GM19238 (cell line): ENCODE measurements at regions not wholly inside any gene's neighbourhood (a gene's known extent, or its start where the extent isn't known, plus 50 kb on each side); places are given as distances from the start of the nearest gene placed in this dataset.

Experiments
- DNase-seq: peaks from one replicate; pipeline ENCODE4 v3.0.0; 2011; ENCODE audit warnings: low spot score; ENCODE audit not compliant: insufficient read length

GRCh38 chrX:109842611-109843010 lies 109.6 kb upstream of the ACSL4 start:
- DNase-seq = no peak

DNA sequence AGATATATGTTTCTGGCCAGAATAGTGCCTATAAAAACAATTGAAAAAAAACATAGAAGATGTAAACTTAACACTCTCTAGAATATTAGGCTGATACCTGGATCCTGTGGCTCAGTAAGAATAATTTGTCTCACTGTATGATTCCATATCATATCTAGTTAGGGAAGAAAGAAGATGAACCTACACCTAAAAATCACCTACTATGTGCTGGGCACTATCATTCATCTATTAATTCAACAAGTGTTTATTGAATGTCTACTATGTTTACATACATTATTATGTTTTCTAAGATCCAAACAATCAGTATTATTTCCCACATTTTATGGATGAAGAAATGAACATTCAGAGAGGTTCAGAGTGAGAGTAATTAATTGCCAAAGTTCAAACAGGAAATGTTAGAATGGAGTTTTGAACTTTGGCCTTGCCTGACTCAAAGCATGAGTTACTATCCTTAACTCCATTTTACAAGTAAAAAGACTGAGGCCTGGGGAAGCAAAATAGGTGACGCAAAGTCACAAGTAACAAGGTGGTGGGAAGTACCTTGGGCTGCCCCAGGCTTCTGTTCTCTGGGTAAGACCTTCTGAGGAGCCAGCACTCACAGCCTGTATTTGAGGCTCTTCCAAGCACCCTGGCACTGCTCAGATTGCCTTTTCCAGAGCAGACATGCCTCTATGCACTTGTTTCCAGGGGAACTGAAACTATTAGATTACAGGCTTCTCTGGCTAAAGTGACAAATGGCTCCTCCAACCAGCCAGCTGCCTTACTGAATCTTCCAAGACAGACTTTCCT lies 111.1 kb upstream of the ACSL4 start:
- no peak for DNase-seq

GRCh38 chrX:109844986-109845385 lies 111.9 kb upstream of the ACSL4 start:
- no peak for DNase-seq

DNA sequence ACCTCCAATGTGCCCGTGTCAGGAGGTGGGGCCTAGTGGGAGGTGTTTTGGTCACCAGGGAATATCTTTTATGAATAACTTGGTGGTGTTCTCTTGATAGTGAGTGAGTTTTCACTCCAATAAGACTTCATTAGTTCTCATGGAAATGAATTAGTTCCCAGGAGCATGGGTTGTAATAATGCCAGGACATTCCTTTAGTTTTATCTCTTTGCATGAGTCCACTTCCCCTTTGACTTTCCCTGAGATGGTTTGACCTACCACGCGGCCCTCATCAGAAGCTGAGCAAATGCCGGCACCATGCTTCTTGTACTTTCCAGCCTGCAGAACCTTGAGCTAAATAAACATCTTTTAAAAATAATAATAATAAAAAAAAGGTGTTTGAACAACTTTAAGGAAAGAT lies 112.9 kb upstream of the ACSL4 start:
- DNase-seq = no peak

GRCh38 chrX:109847257-109848187 lies 114.5 kb upstream of the ACSL4 start:
- DNase-seq = no peak

GRCh38 chrX:109848461-109849050 lies 115.5 kb upstream of the ACSL4 start:
- no peak for DNase-seq

- DNase-seq = no peak
Measured at GRCh38 chrX:109854096-109854495, 121.0 kb upstream of the ACSL4 start.

DNA sequence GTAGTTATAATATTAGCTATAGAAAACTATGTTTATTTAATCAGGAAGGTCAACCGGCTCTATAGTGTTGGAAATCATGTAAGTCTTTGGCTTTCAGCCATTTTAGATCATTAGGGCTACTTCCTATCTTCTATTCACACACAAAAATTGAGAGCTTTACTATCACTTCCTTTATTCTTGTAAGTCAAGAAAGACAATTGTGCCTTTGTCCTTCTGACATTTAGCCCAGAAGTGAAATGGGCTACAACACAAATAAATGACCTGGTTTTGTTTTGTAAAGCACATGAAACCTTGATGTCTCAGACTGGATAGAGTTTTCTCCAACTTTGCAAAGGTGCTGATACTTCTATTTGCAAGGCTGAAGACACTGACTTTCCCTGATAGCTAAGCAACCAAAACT lies 122.4 kb upstream of the ACSL4 start:
- no peak for DNase-seq

DNA sequence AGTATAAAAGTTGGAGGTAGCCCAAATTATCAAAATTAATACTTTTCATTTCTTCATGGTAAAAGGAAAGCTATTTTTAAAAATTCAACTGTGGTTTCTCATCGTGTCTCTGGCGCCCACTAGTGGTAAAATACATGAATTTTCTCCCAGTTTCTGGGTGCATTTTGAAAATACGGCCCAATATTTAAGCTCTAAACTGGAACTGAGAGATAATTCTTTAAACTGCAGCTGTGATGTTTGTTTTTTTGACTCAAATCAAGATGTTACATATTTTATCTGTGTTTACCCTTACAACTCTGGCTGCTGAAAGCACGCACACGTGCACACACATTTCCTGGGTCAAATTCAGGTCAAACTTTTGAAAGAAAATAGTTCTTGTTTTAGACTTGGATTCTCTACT lies 123.9 kb upstream of the ACSL4 start:
- no peak for DNase-seq

- no peak for DNase-seq
Measured at GRCh38 chrX:109857584-109858228, 124.6 kb upstream of the ACSL4 start.

DNA sequence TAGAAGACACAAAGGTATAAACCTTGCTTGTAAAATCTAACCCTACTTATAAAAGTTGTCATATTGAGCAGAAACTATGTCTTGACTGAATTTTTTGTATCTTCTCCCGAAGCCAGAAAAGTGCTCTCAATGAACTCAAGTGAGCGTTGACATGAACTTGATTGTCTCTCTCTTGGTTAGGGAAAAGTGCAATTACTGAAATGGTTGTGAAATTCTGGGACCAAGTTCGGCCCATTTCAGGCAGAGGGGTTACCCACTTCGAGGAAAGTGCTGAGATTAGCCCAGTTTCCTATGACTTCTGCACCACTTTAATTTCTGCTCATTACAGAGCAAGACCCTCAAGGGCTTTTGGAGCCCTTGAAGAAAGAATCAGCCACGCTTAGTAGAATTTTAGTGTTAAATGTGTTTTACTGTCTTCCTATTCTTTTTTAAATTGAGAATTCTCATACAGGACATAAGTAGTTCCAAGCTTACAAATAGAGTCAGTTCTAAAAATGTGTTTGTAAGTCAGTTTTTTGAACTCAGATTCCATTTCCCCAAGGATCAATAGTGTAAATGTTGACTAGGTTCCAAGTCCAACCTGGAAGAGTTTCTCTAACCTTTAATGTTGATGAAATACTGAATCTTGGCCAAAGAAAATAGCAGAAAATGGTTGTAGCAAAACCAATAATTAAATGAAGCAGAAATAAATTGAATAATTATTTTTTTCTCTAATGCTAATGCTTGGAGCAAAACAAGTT lies 125.7 kb upstream of the ACSL4 start:
- no peak for DNase-seq

DNA sequence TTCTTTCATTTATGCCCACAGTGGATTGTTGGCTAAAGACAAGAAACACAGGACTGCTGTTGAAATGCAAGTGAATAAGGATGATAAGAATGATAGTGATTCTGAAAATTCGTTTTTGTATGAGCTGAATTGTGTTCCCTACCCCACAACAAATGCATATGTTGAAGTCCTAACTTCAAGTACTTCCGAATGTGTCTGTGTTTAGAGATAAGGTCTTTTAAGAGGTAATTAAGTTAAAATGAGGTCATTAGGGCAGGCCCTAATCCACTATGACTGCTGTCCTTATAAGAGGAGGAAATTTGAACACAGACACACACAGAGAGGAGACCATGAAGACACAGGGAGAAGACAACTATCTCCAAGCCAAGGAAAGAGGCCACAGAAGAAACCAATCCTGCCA lies 126.6 kb upstream of the ACSL4 start:
- no peak for DNase-seq

- no peak for DNase-seq
Measured at GRCh38 chrX:109862433-109862832, 129.4 kb upstream of the ACSL4 start.

GRCh38 chrX:109863811-109864210 lies 130.8 kb upstream of the ACSL4 start:
- no peak for DNase-seq

GRCh38 chrX:109871121-109871888 lies 131.6 kb upstream of the TMEM164 start:
- DNase-seq = no peak

- no peak for DNase-seq
Measured at GRCh38 chrX:109872021-109872732, 130.7 kb upstream of the TMEM164 start.

DNA sequence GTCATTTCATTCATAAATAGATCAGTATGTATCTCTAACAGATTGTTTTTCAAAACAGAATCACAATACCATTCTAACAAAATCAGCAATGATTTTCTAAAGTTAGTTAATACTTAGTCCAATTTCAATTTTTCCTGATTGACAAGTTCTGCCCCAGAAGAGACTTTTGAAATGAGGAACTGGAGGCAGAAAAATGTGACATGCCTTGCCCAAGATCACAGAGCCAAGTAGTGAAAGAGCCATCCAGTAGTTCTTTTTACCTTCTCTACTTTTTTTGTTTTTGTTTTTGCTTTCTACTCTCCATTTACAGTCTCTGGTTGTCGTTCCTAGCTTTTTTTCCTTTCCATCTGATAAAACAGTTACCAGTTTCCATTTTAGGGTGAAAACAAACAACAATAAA lies 129.3 kb upstream of the TMEM164 start:
- DNase-seq = no peak

DNA sequence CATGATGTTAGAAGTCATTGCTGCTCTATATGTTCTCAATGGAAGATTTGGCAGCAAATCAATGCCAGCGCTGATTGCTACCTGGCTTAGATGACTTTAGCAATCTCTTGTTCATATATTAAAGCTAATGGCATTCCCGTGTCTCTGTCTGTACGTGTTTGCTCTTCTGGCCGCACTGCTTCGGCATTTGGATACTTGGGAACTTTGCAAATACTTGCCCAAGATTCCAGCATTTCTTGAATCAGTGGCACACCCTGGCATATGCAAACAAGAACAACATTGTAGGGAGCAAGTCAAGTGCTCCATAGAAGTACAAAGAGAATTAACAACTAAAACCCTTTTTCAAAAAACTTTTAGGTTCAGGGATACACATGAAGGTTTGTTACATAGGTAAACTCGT lies 128.9 kb upstream of the TMEM164 start:
- no peak for DNase-seq

GRCh38 chrX:109874548-109874947 lies 128.4 kb upstream of the TMEM164 start:
- DNase-seq = no peak

- no peak for DNase-seq
Measured at GRCh38 chrX:109875831-109876230, 127.1 kb upstream of the TMEM164 start.
